GM23338 (cell line): ENCODE measurements at regions not wholly inside any gene's neighbourhood (a gene's known extent, or its start where the extent isn't known, plus 50 kb on each side); places are given as distances from the start of the nearest gene placed in this dataset.

Source experiments
- CREB1 ChIP-seq: fragments of 250-450 bp; sonication (Bioruptor Pico); IDR thresholded peaks from 2 replicates; pipeline ENCODE4 v1.5.0; 2020; ENCODE audit warnings: low read depth, mild to moderate bottlenecking, moderate library complexity
- CTCF ChIP-seq, 2 experiments: fragments of 200-600 bp in 1 of 2; sonication (generic) in 1 of 2; conservative IDR thresholded peaks; 2 replicates each; pipeline versions ENCODE4 v1.5.1 to v1.6.1; 2016 to 2017; ENCODE audit warnings: antibody characterized with exemption in 2 of 2, low read depth in 2 of 2, mild to moderate bottlenecking in 2 of 2, moderate library complexity in 1 of 2
- ETS1 ChIP-seq: IDR thresholded peaks from 2 replicates; pipeline ENCODE4 v1.6.1; 2016; ENCODE audit warnings: antibody characterized with exemption
- EZH2 ChIP-seq: fragments of 200-600 bp; sonication (generic); IDR thresholded peaks from one replicate; pipeline ENCODE4 v1.8.0; 2017; ENCODE audit warnings: antibody characterized with exemption, mild to moderate bottlenecking, low read depth; ENCODE audit not compliant: unreplicated experiment
- EZH2phosphoT487 ChIP-seq: fragments of 200-600 bp; sonication (generic); IDR thresholded peaks from one replicate; pipeline ENCODE4 v1.8.1; 2018; ENCODE audit warnings: antibody characterized with exemption; ENCODE audit not compliant: unreplicated experiment
- JUNB ChIP-seq: IDR thresholded peaks from one replicate; pipeline ENCODE4 v1.6.1; 2016; ENCODE audit warnings: antibody characterized with exemption; ENCODE audit not compliant: unreplicated experiment
- POLR2AphosphoS5 ChIP-seq: IDR thresholded peaks from 2 replicates; pipeline ENCODE4 v1.6.1; 2016; ENCODE audit warnings: antibody characterized with exemption, low read depth
- REST ChIP-seq: IDR thresholded peaks from one replicate; pipeline ENCODE4 v1.6.1; 2018; ENCODE audit warnings: antibody characterized with exemption; ENCODE audit not compliant: unreplicated experiment
- ZNF114 ChIP-seq: fragments of 250-450 bp; sonication (Bioruptor Pico); IDR thresholded peaks from 2 replicates; pipeline ENCODE4 v1.5.0; 2020; ENCODE audit warnings: mild to moderate bottlenecking, moderate library complexity

GRCh38 chr7:81859433-81859832 lies 89.6 kb upstream of the HGF start:
- TF ChIP-seq CTCF (conservative IDR thresholded peaks at IDR 0.05; ENCODE audit: low read depth in 2 of 2) (no peak), ZNF114 (CRISPR knock-in tag) (no peak), EZH2 (no peak), POLR2AphosphoS5 (no peak), EZH2phosphoT487 (no peak), REST (no peak), CREB1 (CRISPR knock-in tag) (no peak), ETS1 (no peak), JUNB (no peak)
